PC-9 (cell line): ENCODE measurements at regions not wholly inside any gene's neighbourhood (a gene's known extent, or its start where the extent isn't known, plus 50 kb on each side); places are given as distances from the start of the nearest gene placed in this dataset.

Experiments
- CTCF ChIP-seq: fragments of 200-600 bp; sonication (generic); conservative IDR thresholded peaks from 2 replicates; pipeline ENCODE4 v1.6.1; 2017; ENCODE audit warnings: mixed run types, antibody characterized with exemption, mild to moderate bottlenecking, moderate library complexity
- EZH2 ChIP-seq: fragments of 200-600 bp; sonication (generic); IDR thresholded peaks from 2 replicates; pipeline ENCODE4 v1.8.0; 2017; ENCODE audit warnings: antibody characterized with exemption, low read depth

GRCh38 chr2:21559351-21559750, 435.6 kb downstream of the TDRD15 start:
- no peak for TF ChIP-seq CTCF
- TF ChIP-seq EZH2 = no peak
